GM23338 (cell line): ENCODE measurements at regions not wholly inside any gene's neighbourhood (a gene's known extent, or its start where the extent isn't known, plus 50 kb on each side); places are given as distances from the start of the nearest gene placed in this dataset.

Experiments
- ATAC-seq: fragments of 200-7000 bp; cut with Tn5 transposase; 3 replicates; pipeline ENCODE4 v1.9.1; 2020
- DNase-seq: peaks from one replicate; pipeline ENCODE4 v3.0.0-alpha.2; 2015; ENCODE audit warnings: low spot score
- H2AFZ ChIP-seq: fragments of 200-600 bp; sonication (generic); 2 replicates; pipeline ENCODE4 v1.8.0; 2016; ENCODE audit warnings: antibody characterized with exemption, mild to moderate bottlenecking, moderate library complexity
- H3F3A ChIP-seq: fragments of 200-600 bp; sonication (generic); replicated peaks from 2 replicates; pipeline ENCODE4 v1.8.0; 2017; ENCODE audit warnings: antibody characterized with exemption, mixed run types, low read depth
- H3K27ac ChIP-seq: fragments of 200-600 bp; sonication (generic); 2 replicates; pipeline ENCODE4 v1.6.1; 2016; ENCODE audit warnings: low read depth
- H3K27me3 ChIP-seq: fragments of 200-600 bp; sonication (generic); 2 replicates; pipeline ENCODE4 v1.8.0; 2016; ENCODE audit warnings: mild to moderate bottlenecking, mixed run types, moderate library complexity; ENCODE audit not compliant: insufficient read depth
- H3K36me3 ChIP-seq: fragments of 200-600 bp; sonication (generic); 2 replicates; pipeline ENCODE4 v1.8.0; 2016; ENCODE audit warnings: mild to moderate bottlenecking; ENCODE audit not compliant: insufficient read depth
- H3K4me1 ChIP-seq: fragments of 200-600 bp; sonication (generic); 2 replicates; pipeline ENCODE4 v1.8.0; 2016; ENCODE audit warnings: mild to moderate bottlenecking, moderate library complexity; ENCODE audit not compliant: insufficient read depth
- H3K4me2 ChIP-seq: fragments of 200-600 bp; sonication (generic); 2 replicates; pipeline ENCODE4 v1.7.1; 2017; ENCODE audit warnings: mixed run types
- H3K4me3 ChIP-seq: fragments of 200-600 bp; sonication (generic); 2 replicates; pipeline ENCODE4 v1.6.1; 2016; ENCODE audit warnings: mixed run types
- H3K79me2 ChIP-seq: fragments of 200-600 bp; sonication (generic); replicated peaks from 2 replicates; pipeline ENCODE4 v1.8.0; 2017; ENCODE audit warnings: mild to moderate bottlenecking; ENCODE audit not compliant: insufficient read depth
- H3K9me2 ChIP-seq: fragments of 200-600 bp; sonication (generic); 2 replicates; pipeline ENCODE4 v1.8.0; 2017; ENCODE audit not compliant: insufficient read depth
- H4K20me1 ChIP-seq: fragments of 200-600 bp; sonication (generic); replicated peaks from 2 replicates; pipeline ENCODE4 v1.8.0; 2017; ENCODE audit warnings: mild to moderate bottlenecking; ENCODE audit not compliant: insufficient read depth
- H3K27ac Mint-ChIP-seq: 2 replicates; pipeline ENCODE4 v1.8.0; 2020; ENCODE audit warnings: inconsistent platforms, mild to moderate bottlenecking, moderate library complexity, mixed read lengths
- H3K27me3 Mint-ChIP-seq: 3 replicates; pipeline ENCODE4 v1.8.0; 2022; ENCODE audit warnings: low read depth, mild to moderate bottlenecking, moderate library complexity, mixed read lengths, inconsistent platforms; ENCODE audit not compliant: insufficient read depth, poor library complexity
- H3K36me3 Mint-ChIP-seq: 3 replicates; pipeline ENCODE4 v1.8.0; 2021; ENCODE audit warnings: low read depth, mild to moderate bottlenecking, inconsistent platforms, moderate library complexity, mixed read lengths
- H3K4me1 Mint-ChIP-seq: 3 replicates; pipeline ENCODE4 v1.8.0; 2020; ENCODE audit warnings: mild to moderate bottlenecking, inconsistent platforms, mixed read lengths
- H3K4me3 Mint-ChIP-seq: 3 replicates; pipeline ENCODE4 v1.8.0; 2021; ENCODE audit warnings: moderate library complexity, mild to moderate bottlenecking, inconsistent platforms, mixed read lengths
- H3K9me3 Mint-ChIP-seq: 3 replicates; pipeline ENCODE4 v1.8.0; 2020; ENCODE audit warnings: moderate library complexity, mild to moderate bottlenecking, inconsistent platforms, mixed read lengths
- CREB1 ChIP-seq: fragments of 250-450 bp; sonication (Bioruptor Pico); IDR thresholded peaks from 2 replicates; pipeline ENCODE4 v1.5.0; 2020; ENCODE audit warnings: low read depth, mild to moderate bottlenecking, moderate library complexity
- CTCF ChIP-seq, 2 experiments: fragments of 200-600 bp in 1 of 2; sonication (generic) in 1 of 2; conservative IDR thresholded peaks; 2 replicates each; pipeline versions ENCODE4 v1.5.1 to v1.6.1; 2016 to 2017; ENCODE audit warnings: antibody characterized with exemption in 2 of 2, low read depth in 2 of 2, mild to moderate bottlenecking in 2 of 2, moderate library complexity in 1 of 2
- ETS1 ChIP-seq: IDR thresholded peaks from 2 replicates; pipeline ENCODE4 v1.6.1; 2016; ENCODE audit warnings: antibody characterized with exemption
- EZH2 ChIP-seq: fragments of 200-600 bp; sonication (generic); IDR thresholded peaks from one replicate; pipeline ENCODE4 v1.8.0; 2017; ENCODE audit warnings: antibody characterized with exemption, mild to moderate bottlenecking, low read depth; ENCODE audit not compliant: unreplicated experiment
- EZH2phosphoT487 ChIP-seq: fragments of 200-600 bp; sonication (generic); IDR thresholded peaks from one replicate; pipeline ENCODE4 v1.8.1; 2018; ENCODE audit warnings: antibody characterized with exemption; ENCODE audit not compliant: unreplicated experiment
- JUNB ChIP-seq: IDR thresholded peaks from one replicate; pipeline ENCODE4 v1.6.1; 2016; ENCODE audit warnings: antibody characterized with exemption; ENCODE audit not compliant: unreplicated experiment
- NANOG ChIP-seq: IDR thresholded peaks from 2 replicates; pipeline ENCODE4 v1.6.1; 2016; ENCODE audit warnings: antibody characterized with exemption, borderline replicate concordance
- POLR2AphosphoS5 ChIP-seq: IDR thresholded peaks from 2 replicates; pipeline ENCODE4 v1.6.1; 2016; ENCODE audit warnings: antibody characterized with exemption, low read depth
- REST ChIP-seq: IDR thresholded peaks from one replicate; pipeline ENCODE4 v1.6.1; 2018; ENCODE audit warnings: antibody characterized with exemption; ENCODE audit not compliant: unreplicated experiment
- STAT1 ChIP-seq: IDR thresholded peaks from one replicate; pipeline ENCODE4 v1.6.1; 2016; ENCODE audit warnings: antibody characterized with exemption; ENCODE audit not compliant: unreplicated experiment
- ZNF114 ChIP-seq: fragments of 250-450 bp; sonication (Bioruptor Pico); IDR thresholded peaks from 2 replicates; pipeline ENCODE4 v1.5.0; 2020; ENCODE audit warnings: mild to moderate bottlenecking, moderate library complexity
- ZNF331 ChIP-seq: fragments of 250-450 bp; sonication (Bioruptor Pico); IDR thresholded peaks from 2 replicates; pipeline ENCODE4 v1.5.0; 2020; ENCODE audit warnings: low read depth, mild to moderate bottlenecking, moderate library complexity
- ZNF462 ChIP-seq: fragments of 250-450 bp; sonication (Bioruptor Pico); IDR thresholded peaks from 2 replicates; pipeline ENCODE4 v1.5.0; 2020; ENCODE audit warnings: mild to moderate bottlenecking, moderate library complexity

- Histone ChIP-seq H2AFZ (no peak overlapping the region), H3K4me2 (no peak overlapping the region; the same call in 1 of the 2 replicates), H4K20me1 (no peaks in the 10 kb centered on the region), H3K27me3 (no peaks in the 10 kb centered on the region), H3K4me3 (no peak overlapping the region), H3K27ac (no peak overlapping the region), H3K79me2 (no peaks in the 10 kb centered on the region), H3F3A (no peaks in the 10 kb centered on the region), H3K4me1 (peaks cover 7% of the 10 kb centered on the region; the same call in 1 of the 2 replicates), H3K36me3 (no peaks in the 10 kb centered on the region), H3K9me2 (no peaks in the 10 kb centered on the region; the same call in 1 of the 2 replicates)
- H3K36me3 Mint-ChIP-seq: no peaks in the 10 kb centered on the region
- no peak overlapping the region for H3K27ac Mint-ChIP-seq
- no peaks in the 10 kb centered on the region for H3K9me3 Mint-ChIP-seq
- H3K4me3 Mint-ChIP-seq: no peak overlapping the region
- ATAC-seq (peak; percentile 10; the same call in 2 of the 3 replicates), DNase-seq (no peak)
- peaks cover 53% of the 10 kb centered on the region for H3K4me1 Mint-ChIP-seq
- TF ChIP-seq ETS1: no peak
- TF ChIP-seq ZNF462 (CRISPR knock-in tag): no peak
- no peak for TF ChIP-seq EZH2phosphoT487
- no peak for TF ChIP-seq CTCF (conservative IDR thresholded peaks at IDR 0.05; ENCODE audit: low read depth in 2 of 2)
- TF ChIP-seq EZH2: no peak
- no peak for TF ChIP-seq REST
- no peak for TF ChIP-seq POLR2AphosphoS5
- TF ChIP-seq ZNF331 (CRISPR knock-in tag): no peak
- no peak for TF ChIP-seq CREB1 (CRISPR knock-in tag)
- TF ChIP-seq NANOG: no peak
- no peak for TF ChIP-seq STAT1
- TF ChIP-seq JUNB: no peak
- no peak for TF ChIP-seq ZNF114
- peaks cover 20% of the 10 kb centered on the region for H3K27me3 Mint-ChIP-seq
These were observed 102.1 kb upstream of the TLE3 start for GRCh38 chr15:70199540-70200410.
